ENCODE measurements at regions not wholly inside any gene's neighbourhood (a gene's known extent, or its start where the extent isn't known, plus 50 kb on each side); places are given as distances from the start of the nearest gene placed in this dataset.

- TF ChIP-seq EZH2 (IDR thresholded peaks at IDR 0.05; ENCODE audit: borderline replicate concordance, low read depth, low read length, severe bottlenecking), result no peak
- no peak for TF ChIP-seq POLR2AphosphoS5 (IDR thresholded peaks at IDR 0.05; ENCODE audit: insufficient read depth, low read depth, low read length)
- TF ChIP-seq GATA2 (IDR thresholded peaks at IDR 0.05; ENCODE audit: insufficient read depth, insufficient read length, low read depth, low read length), result no peak
- no peak for TF ChIP-seq MYC (IDR thresholded peaks at IDR 0.05; ENCODE audit: low read depth, low read length)
- TF ChIP-seq CTCF (IDR thresholded peaks at IDR 0.05; ENCODE audit: extremely low read depth in 1 of 2, insufficient read depth in 1 of 2, low read depth in 1 of 2, low read length in 2 of 2), result no peak
- TF ChIP-seq POLR2A (IDR thresholded peaks at IDR 0.05; ENCODE audit: low read depth, low read length), result no peak
- no peak for TF ChIP-seq JUN (IDR thresholded peaks at IDR 0.05; ENCODE audit: borderline replicate concordance, insufficient read depth, insufficient read length, low read depth)
- no peak for TF ChIP-seq MAX (IDR thresholded peaks at IDR 0.05; ENCODE audit: insufficient read depth, insufficient read length)
- no peak for TF ChIP-seq FOS (IDR thresholded peaks at IDR 0.05; ENCODE audit: borderline replicate concordance, insufficient read depth, low read length)
- Histone ChIP-seq H4K20me1 (replicated peaks; ENCODE audit: control insufficient read depth, extremely low read depth, insufficient read depth, low read length) (no peaks in the 10 kb centered on the region), H3K27ac (ENCODE audit: insufficient read depth, low read depth, low read length) (no peak overlapping the region), H3K4me1 (ENCODE audit: control insufficient read depth, extremely low read depth, insufficient read depth, low read length) (no peaks in the 10 kb centered on the region), H3K4me2 (ENCODE audit: insufficient read depth, low read length) (no peak overlapping the region), H3K9me1 (replicated peaks; ENCODE audit: control insufficient read depth, extremely low read depth, insufficient read depth, low read length) (no peaks in the 10 kb centered on the region), H3K36me3 (ENCODE audit: control insufficient read depth in 2 of 2, extremely low read depth in 1 of 2, insufficient read depth in 2 of 2, low read length in 2 of 2) (no peaks in the 10 kb centered on the region), H3K4me3 (replicated peaks in 1 of 3; ENCODE audit: insufficient read depth in 1 of 3, low read depth in 1 of 3, low read length in 3 of 3) (no peak overlapping the region), H3K9me3 (replicated peaks; ENCODE audit: control insufficient read depth, insufficient read depth, low read length) (peaks cover 11% of the 10 kb centered on the region), H3K79me2 (ENCODE audit: control insufficient read depth, insufficient read depth, low read length) (no peaks in the 10 kb centered on the region), H3K27me3 (ENCODE audit: control insufficient read depth in 2 of 2, insufficient read depth in 2 of 2, low read length in 2 of 2) (no peaks in the 10 kb centered on the region), H3K9ac (replicated peaks; ENCODE audit: extremely low read depth, insufficient read depth, low read length) (no peak overlapping the region), H2AFZ (ENCODE audit: low read depth, low read length) (no peak overlapping the region)
- FAIRE-seq (no peak), DNase-seq (ENCODE audit: low read depth, low spot score) (no peak)
- intact Hi-C loops (cut with micrococcal nuclease) (no loop called here), dilution Hi-C loops (cut with MboI; ENCODE audit: extremely low pct_ligation_motif_present, low sequenced_read_pairs) (no loop called here)
- BruUV-seq (replicated peaks), result no TSS peak
- POLR2A ChIA-PET, result no interaction called here
- CTCF ChIA-PET, result no interaction called here
Observed at GRCh38 chr3:5585085-5585484, 397.6 kb downstream of the EDEM1 start.

Data from endothelial cell of umbilical vein (primary cell).